Tibial artery (tissue), 4 donors: ENCODE measurements at regions not wholly inside any gene's neighbourhood (a gene's known extent, or its start where the extent isn't known, plus 50 kb on each side); places are given as distances from the start of the nearest gene placed in this dataset.
"Not testable (repeated sequence)": the region's sequence is repeated elsewhere in the genome, so short reads cannot be mapped to it uniquely, and the experiment has no call there.

Experiments used
- DNase-seq, 2 donors: peaks; one replicate each; pipeline ENCODE4 v3.0.0-alpha.2; 2019
- H3K27ac ChIP-seq, 2 donors: fragments of 200-600 bp; sonication (generic) in 1 of 2; 1 replicate in 1 of 2; 2 replicates in 1 of 2; pipeline ENCODE4 v1.5.1; 2018 to 2019; ENCODE audit warnings: mild to moderate bottlenecking in 1 of 2
- H3K27me3 ChIP-seq, 2 donors: fragments of 200-600 bp; sonication (generic) in 1 of 2; one replicate each; pipeline versions ENCODE4 v1.5.1 to v1.6.0; 2016 to 2019
- H3K36me3 ChIP-seq, 3 donors: fragments of 200-600 bp; sonication (generic) in 2 of 3; one replicate each; pipeline ENCODE4 v1.5.1; 2016 to 2019; ENCODE audit warnings: mild to moderate bottlenecking in 2 of 3
- H3K4me1 ChIP-seq, 4 donors: fragments of 200-600 bp; sonication (generic) in 2 of 4; 1 replicate in 3 of 4; 2 replicates in 1 of 4; pipeline ENCODE4 v1.5.1; 2016 to 2019
- H3K4me3 ChIP-seq, 2 donors: fragments of 200-600 bp; sonication (generic) in 1 of 2; 1 replicate in 1 of 2; 2 replicates in 1 of 2; pipeline ENCODE4 v1.5.1; 2018 to 2019; ENCODE audit warnings: mild to moderate bottlenecking in 2 of 2
- H3K9me3 ChIP-seq, 3 donors: fragments of 200-600 bp; sonication (generic) in 1 of 3; one replicate each; pipeline ENCODE4 v1.5.1; 2016 to 2019
- CTCF ChIP-seq, 2 experiments: fragments of 200-600 bp in 1 of 2; fragments of 450-650 bp in 1 of 2; IDR thresholded peaks; one replicate each; pipeline ENCODE4 v1.5.1; 2017 to 2019; ENCODE audit warnings: antibody characterized with exemption in 2 of 2, mild to moderate bottlenecking in 1 of 2, moderate library complexity in 1 of 2
- intact Hi-C: fragments of 100-400 bp; cut with DNase I; formaldehyde crosslinking; loops from one replicate; pipeline ENCODE4 v1.15.0; 2023; ENCODE audit warnings: low total_unique reads

- intact Hi-C loops: no loop called here
- Histone ChIP-seq H3K4me1 (no peaks in the 10 kb centered on the region), H3K4me3 (no peak overlapping the region), H3K27ac (no peak overlapping the region), H3K27me3 (no peaks in the 10 kb centered on the region), H3K9me3 (peaks cover 0 to 5% (median 0%) of the 10 kb centered on the region in 3 donors), H3K36me3 (no peaks in the 10 kb centered on the region)
- no peak for DNase-seq
- TF ChIP-seq CTCF (IDR thresholded peaks at IDR 0.05): no peak
Observed at GRCh38 chr4:79663141-79663540, 255.1 kb upstream of the GK2 start.

DNA sequence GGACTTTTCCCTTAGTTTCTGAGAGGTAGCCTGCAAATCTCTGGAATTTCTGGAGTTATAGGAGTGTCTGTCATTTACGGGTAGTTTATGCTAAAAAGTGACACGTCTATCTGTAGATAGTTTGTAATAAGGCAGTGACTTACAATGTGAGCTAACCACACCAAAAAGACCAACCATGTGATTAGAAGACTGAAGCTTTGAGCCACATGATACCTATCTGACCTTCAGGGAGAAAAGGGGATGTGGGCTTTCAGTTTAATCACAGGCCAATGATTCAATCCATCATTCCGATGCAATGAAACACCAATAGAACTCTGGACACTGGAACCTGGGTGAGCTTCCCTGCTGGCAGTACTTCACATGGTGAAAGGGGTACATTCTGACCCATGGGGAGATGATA, 254.6 kb upstream of the GK2 start:
- Histone ChIP-seq H3K9me3 (peaks cover 0 to 7% (median 0%) of the 10 kb centered on the region in 3 donors), H3K27me3 (no peaks in the 10 kb centered on the region), H3K4me1 (no peaks in the 10 kb centered on the region), H3K27ac (no peak overlapping the region), H3K36me3 (no peaks in the 10 kb centered on the region), H3K4me3 (no peak overlapping the region)
- intact Hi-C loops: no loop called here
- TF ChIP-seq CTCF (IDR thresholded peaks at IDR 0.05): no peak
- no peak for DNase-seq

- H3K27me3 ChIP-seq: no peaks in the 10 kb centered on the region
- intact Hi-C loops: no loop called here
- H3K4me3 ChIP-seq: no peak overlapping the region
- H3K36me3 ChIP-seq: no peaks in the 10 kb centered on the region
- TF ChIP-seq CTCF (IDR thresholded peaks at IDR 0.05): no peak
- no peak for DNase-seq
- H3K4me1 ChIP-seq: no peaks in the 10 kb centered on the region
- peaks cover 0 to 15% (median 0%) of the 10 kb centered on the region in 3 donors for H3K9me3 ChIP-seq
- no peak overlapping the region for H3K27ac ChIP-seq
Observed at GRCh38 chr4:79661196-79661595, 253.2 kb upstream of the GK2 start.

GRCh38 chr4:79659308-79659870, 251.4 kb upstream of the GK2 start:
- H3K36me3 ChIP-seq, intact Hi-C loops, H3K4me1 ChIP-seq, H3K27me3 ChIP-seq, DNase-seq, H3K4me3 ChIP-seq, H3K27ac ChIP-seq: not testable (repeated sequence)
- H3K9me3 ChIP-seq: peaks cover 0 to 15% (median 0%) of the 10 kb centered on the region in 3 donors

DNA sequence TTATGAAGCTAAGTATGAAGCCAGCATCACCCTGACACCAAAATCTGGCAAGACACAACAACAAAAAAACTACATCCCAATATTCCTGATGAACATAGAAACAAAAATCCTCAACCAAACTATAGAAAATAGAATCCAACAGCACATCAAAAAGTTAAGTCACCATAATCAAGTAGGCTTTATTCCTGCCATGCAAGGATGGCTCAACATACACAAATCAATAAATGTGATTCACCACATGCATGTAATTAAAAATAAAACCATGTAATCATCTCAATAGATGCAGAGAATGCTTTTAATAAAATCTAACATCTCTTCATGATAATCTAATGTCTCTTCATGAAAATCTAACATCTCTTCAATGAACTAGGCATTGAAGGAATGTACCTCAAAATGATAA, 249.4 kb upstream of the GK2 start:
- TF ChIP-seq CTCF (IDR thresholded peaks at IDR 0.05): no peak
- DNase-seq: no peak
- H3K4me1 ChIP-seq: peaks cover 0 to 16% (median 1%) of the 10 kb centered on the region in 4 donors
- peaks cover 0 to 15% (median 0%) of the 10 kb centered on the region in 3 donors for H3K9me3 ChIP-seq
- H3K27me3 ChIP-seq: no peaks in the 10 kb centered on the region
- H3K36me3 ChIP-seq: no peaks in the 10 kb centered on the region
- H3K27ac ChIP-seq: no peak overlapping the region
- intact Hi-C loops: no loop called here
- no peak overlapping the region for H3K4me3 ChIP-seq

- DNase-seq: no peak
- Histone ChIP-seq H3K4me1 (peaks cover 0 to 38% (median 14%) of the 10 kb centered on the region in 4 donors), H3K27ac (peak overlapping the region in 1 of 2 donors; percentile 45), H3K9me3 (peaks cover 0 to 10% (median 0%) of the 10 kb centered on the region in 3 donors), H3K4me3 (no peak overlapping the region), H3K36me3 (no peaks in the 10 kb centered on the region), H3K27me3 (no peaks in the 10 kb centered on the region)
- intact Hi-C loops: no loop called here
- TF ChIP-seq CTCF (IDR thresholded peaks at IDR 0.05): no peak
Observed at GRCh38 chr4:79653871-79654270, 245.8 kb upstream of the GK2 start.
